ENCODE measurements at regions not wholly inside any gene's neighbourhood (a gene's known extent, or its start where the extent isn't known, plus 50 kb on each side); places are given as distances from the start of the nearest gene placed in this dataset.

DNA sequence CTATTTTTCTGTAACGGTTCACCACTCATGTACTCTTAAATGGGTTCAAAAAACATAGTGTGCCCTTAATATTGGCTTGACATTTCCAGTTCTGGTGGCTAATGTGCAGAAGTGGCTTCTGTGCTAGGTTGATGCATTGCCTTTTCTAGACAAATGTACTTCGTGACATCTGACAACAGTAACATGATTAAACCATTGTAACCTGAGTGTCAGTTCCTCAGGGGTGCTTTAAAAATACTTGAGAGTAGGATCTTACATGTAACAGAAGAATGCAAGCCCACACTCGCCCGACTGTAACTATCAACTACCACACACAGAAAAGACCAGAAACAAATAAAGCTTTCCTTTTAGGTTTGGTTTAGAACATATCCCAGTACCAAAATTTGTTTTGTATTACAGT lies 393.4 kb upstream of the NFE2L3 start:
- TF ChIP-seq, protein P1, sequence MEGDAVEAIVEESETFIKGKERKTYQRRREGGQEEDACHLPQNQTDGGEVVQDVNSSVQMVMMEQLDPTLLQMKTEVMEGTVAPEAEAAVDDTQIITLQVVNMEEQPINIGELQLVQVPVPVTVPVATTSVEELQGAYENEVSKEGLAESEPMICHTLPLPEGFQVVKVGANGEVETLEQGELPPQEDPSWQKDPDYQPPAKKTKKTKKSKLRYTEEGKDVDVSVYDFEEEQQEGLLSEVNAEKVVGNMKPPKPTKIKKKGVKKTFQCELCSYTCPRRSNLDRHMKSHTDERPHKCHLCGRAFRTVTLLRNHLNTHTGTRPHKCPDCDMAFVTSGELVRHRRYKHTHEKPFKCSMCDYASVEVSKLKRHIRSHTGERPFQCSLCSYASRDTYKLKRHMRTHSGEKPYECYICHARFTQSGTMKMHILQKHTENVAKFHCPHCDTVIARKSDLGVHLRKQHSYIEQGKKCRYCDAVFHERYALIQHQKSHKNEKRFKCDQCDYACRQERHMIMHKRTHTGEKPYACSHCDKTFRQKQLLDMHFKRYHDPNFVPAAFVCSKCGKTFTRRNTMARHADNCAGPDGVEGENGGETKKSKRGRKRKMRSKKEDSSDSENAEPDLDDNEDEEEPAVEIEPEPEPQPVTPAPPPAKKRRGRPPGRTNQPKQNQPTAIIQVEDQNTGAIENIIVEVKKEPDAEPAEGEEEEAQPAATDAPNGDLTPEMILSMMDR (IDR thresholded peaks at IDR 0.05): no peak
- no peak for TF ChIP-seq POLR2A (IDR thresholded peaks at IDR 0.05)

Data from Peyer's patch (tissue), 4 donors.